Activated CD4-positive, CD25-positive, alpha-beta regulatory T cell (primary cell): ENCODE measurements at regions not wholly inside any gene's neighbourhood (a gene's known extent, or its start where the extent isn't known, plus 50 kb on each side); places are given as distances from the start of the nearest gene placed in this dataset.

Source experiments
- DNase-seq, 4 experiments: peaks; one replicate each; lab custom pipeline; 2025; lab: John Stamatoyannopoulos, UW

GRCh38 chrX:109928596-109929335 is 74.1 kb upstream of the TMEM164 start:
- no peak for DNase-seq

- DNase-seq, result no peak
These were observed 71.2 kb upstream of the TMEM164 start for GRCh38 chrX:109931677-109932076.

DNA sequence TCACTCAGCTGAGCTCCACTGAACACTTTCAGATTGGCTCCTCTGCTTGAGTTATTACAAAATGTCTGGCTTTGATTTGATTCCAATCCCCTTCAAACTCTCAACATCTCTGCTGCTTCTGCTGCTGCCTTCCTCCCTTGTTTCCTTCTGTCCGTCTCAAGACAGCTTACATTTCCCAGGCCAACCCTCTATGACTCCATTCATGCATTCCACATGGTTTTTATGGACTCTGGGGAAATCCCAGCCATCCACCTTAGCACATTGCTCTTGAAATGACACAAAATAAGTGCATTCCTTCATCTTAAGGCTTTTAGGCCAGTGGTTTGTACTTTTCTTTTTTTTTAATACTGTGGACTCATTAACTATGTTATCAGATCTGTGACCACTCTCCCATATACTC is 68.5 kb upstream of the TMEM164 start:
- no peak for DNase-seq

DNA sequence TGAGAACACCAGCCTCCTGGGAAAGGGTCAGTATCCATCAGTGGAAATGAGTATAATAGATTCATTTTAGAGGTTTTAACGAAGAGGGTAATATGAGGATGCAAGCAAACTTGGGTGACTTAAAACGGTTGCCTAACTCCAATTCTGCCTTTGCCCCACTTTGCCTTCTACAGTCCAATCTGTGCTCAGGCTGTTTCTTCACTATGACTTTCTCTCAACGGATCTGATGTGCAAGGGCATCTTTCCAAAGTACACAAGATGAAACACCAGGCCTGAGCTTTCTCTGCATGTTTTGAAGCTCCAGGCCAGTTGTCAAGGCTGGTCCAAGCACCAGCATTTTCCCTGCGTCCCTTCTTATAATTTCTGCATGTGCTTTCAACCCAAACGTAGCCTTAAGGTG is 68.0 kb upstream of the TMEM164 start:
- DNase-seq, result no peak

DNA sequence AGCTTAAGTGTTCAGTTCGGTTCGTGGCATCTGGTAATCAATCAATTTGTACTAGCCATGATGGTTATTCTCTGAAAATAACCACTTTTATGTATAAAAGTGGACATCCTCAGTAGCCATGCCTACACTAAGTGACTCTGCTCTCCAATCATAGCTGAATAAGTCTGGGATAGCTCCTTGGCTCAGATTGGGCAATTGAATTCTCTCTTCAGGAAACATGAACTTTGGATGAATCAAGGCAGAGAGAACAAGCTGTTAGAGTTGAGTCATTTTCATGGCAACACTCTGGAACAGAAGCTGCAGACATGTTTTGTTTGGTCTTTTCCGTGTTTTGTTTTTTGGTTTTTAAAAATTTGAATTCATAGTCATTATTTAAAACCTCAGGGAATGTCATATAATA is 66.8 kb upstream of the TMEM164 start:
- DNase-seq, result no peak

DNA sequence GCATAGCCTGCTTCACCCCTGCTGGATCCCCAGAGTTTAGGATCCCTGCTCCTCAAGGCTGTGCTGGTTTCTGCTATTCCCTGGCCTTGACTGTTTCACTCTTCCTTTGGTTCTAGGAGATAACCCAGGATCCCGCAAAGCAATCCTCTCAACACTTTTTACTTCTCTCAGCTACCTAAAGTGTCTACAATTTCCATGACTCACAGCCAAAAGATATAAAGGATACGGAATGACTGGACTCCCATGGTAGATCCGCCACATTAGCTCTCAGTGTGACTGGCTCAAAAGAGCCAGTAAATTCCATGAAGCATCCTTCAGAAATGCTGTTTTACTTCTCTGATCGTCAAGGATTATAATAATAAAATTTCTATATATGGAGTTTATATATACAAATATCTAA is 66.3 kb upstream of the TMEM164 start:
- no peak for DNase-seq

DNA sequence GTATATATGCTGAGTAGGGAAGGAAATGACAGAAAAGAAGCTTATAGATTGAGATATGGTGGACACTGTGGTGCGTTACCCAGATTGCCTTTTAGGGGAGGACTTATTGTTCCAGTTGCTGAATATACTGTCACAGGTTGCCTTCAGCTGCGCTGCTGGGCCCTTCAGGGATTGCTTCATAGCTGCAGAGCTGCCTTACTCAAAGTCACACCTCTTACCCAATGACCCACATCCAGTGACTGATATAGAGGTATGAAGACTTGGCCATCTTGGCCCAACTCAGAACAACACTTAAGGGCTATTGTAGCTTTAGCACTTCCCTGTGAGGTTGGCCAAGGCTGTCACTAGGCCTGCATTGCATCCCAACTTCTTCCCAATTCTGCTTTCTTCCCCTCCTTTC is 63.4 kb upstream of the TMEM164 start:
- DNase-seq, result no peak

DNA sequence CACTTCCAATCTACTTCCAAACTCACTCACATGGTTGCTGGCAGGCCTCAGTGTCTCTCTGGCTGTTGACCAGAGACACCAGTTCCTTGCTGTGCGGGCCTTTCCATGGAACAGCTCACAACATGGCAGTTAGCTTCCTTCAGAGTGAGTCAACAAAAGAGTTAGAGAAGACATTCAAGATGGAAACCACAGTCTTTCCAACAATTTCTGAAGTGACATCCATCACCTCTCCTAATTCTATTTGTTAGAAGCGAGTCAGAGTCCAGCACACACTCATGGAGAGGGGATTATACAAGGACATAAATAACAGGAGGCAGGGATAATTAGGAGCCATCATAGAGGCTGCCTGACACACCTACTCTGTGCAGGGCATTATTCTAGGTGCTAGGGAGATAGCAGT is 62.5 kb upstream of the TMEM164 start:
- DNase-seq, result no peak

DNA sequence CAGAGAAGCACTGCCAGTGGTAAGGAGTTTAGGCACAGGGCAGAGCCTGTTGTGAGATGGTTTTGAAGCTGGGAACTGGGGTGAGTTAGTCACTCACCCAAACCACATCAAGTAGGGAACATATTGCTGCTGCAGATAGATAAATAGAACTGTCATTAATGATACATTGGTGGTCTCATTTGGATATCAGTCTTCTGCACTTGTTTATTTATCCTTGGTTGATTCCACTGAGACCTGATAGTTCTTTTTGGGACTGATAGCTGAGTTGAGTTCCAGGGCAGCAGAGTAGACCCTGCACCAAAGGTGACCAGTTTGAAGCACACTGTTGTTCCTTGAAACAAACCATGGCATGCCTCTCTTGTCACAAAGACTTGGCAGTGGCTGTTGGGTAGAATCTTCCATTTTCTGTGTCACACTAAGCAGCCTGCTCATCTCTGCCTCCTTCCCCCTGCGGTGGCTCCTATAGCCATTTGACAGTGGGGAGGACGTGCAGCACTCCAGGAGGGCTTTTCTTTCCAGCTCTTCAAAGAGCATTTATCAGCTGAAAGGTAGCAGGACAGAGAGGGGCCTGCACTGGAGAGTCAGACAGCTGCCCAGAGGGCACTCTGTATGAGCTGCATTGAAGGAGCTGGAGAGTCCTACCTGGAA is 59.7 kb upstream of the TMEM164 start:
- no peak for DNase-seq

- DNase-seq, result no peak
These were observed 59.2 kb upstream of the TMEM164 start for GRCh38 chrX:109943740-109944092.

DNA sequence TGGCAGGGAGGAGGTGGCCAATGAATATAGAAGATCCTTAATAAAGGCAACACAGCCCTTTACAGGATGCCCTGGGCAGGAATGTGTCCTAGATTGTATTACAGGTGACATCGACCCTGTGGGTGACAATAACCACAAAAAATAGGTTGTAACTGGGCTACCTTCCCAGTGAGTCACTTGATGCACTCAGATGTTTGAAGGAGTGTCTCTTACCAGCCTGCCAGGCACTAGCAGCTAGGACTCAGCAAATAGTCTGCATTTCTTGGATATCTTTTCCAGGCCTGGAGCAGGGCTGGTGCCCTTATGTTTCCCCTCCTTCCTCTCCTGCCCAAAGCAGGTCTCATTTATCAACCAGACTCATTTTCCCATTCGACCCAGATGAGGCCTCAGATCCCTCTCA is 50.9 kb upstream of the TMEM164 start:
- DNase-seq, result no peak

DNA sequence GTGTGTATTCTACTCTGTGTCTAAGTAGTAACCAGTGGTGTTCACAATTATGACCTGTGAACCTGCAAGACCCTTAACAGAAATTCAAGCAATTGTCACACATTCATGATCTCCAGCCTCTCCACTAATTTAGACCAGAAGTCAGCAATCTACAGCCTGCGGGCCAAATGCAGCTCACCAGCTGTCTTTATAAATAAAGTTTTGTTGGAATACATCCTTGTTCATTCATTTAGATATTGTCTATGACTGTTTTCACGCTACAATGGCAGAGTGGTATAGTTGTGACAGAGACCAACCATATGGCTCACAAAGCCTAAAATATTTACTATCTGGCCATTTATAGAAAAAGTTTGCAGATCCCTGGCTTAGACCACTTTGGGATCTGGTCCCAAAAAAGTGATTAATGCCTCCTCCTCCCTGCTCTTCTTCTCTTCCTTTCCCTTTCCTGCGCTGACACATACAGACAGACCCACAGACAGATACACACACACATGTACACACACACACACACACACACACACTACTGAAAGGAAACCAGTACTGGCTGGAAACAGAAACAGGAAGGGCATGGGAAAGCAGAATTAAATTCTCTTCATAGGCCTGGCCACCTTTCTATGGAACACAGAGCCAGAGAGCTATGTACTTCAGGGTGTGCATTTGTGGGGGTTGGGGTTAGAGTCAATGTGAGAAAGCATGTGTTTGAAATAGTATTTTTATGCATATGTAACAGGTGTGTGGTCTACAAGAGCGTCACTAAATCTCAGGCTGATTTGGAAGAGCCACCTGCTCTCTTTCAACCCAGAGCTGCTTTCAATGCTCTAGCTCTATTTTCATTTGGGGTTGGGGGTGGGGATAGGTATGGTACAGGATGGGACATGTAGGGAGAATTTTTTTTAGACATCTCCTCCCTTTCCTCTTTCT is 49.7 kb upstream of the TMEM164 start:
- no peak for DNase-seq
